IMR-90 (cell line): ENCODE measurements at regions not wholly inside any gene's neighbourhood (a gene's known extent, or its start where the extent isn't known, plus 50 kb on each side); places are given as distances from the start of the nearest gene placed in this dataset.
A peak's percentile ranks its signal among the peaks of the same experiment; 100 is the strongest.
"Not testable (repeated sequence)": the region's sequence is repeated elsewhere in the genome, so short reads cannot be mapped to it uniquely, and the experiment has no call there.

ENCODE experiments used
- ATAC-seq: fragments of 200-7000 bp; cut with Tn5 transposase; 2 replicates; pipeline ENCODE4 v1.9.1; 2020; ENCODE audit warnings: low read depth, mild to moderate bottlenecking, moderate library complexity
- BruUV-seq: library from RNA; stranded (reverse); fragments of 400-500 nt; replicated peaks from 2 replicates; lab custom pipeline; 2021; lab: Mats Ljungman, UMichigan
- CTCF ChIA-PET: fragments of 300-600 bp; formaldehyde crosslinking; extraction: SDS; loops from one replicate; lab custom pipeline; 2021; ENCODE audit warnings: antibody characterized with exemption; lab: Yijun Ruan, JAX
- POLR2A ChIA-PET: fragments of 300-600 bp; sonication (Branson Sonifier 250); formaldehyde crosslinking; loops from one replicate; lab custom pipeline; 2022; ENCODE audit warnings: antibody characterized with exemption; ENCODE audit not compliant: unreplicated experiment; lab: Charles Lee
- DNase-seq: peaks from one replicate; pipeline ENCODE4 v3.0.0; 2013
- H2AFZ ChIP-seq: replicated peaks from 2 replicates; pipeline ENCODE3; 2013; ENCODE audit warnings: low read length, mild to moderate bottlenecking; ENCODE audit not compliant: poor library complexity
- H2AK5ac ChIP-seq: 2 replicates; pipeline ENCODE4 v1.6.1; 2013; ENCODE audit warnings: low read depth, low read length, inconsistent platforms
- H2AK9ac ChIP-seq: replicated peaks from 2 replicates; pipeline ENCODE3; 2013; ENCODE audit warnings: mild to moderate bottlenecking, low read depth, low read length, moderate library complexity; ENCODE audit not compliant: poor library complexity
- H2BK120ac ChIP-seq: 2 replicates; pipeline ENCODE4 v1.6.1; 2013; ENCODE audit warnings: low read depth, low read length, inconsistent platforms
- H2BK15ac ChIP-seq: 3 replicates; pipeline ENCODE4 v1.6.1; 2013; ENCODE audit warnings: low read depth, low read length, inconsistent platforms
- H2BK20ac ChIP-seq: 2 replicates; pipeline ENCODE4 v1.6.1; 2013; ENCODE audit warnings: low read depth, mild to moderate bottlenecking, inconsistent platforms, low read length, moderate library complexity
- H2BK5ac ChIP-seq: 2 replicates; pipeline ENCODE4 v1.6.1; 2013; ENCODE audit warnings: mild to moderate bottlenecking, low read depth, low read length, inconsistent platforms; ENCODE audit not compliant: poor library complexity, severe bottlenecking
- H3K14ac ChIP-seq: replicated peaks from 2 replicates; pipeline ENCODE4 v1.6.1; 2013; ENCODE audit warnings: low read depth, low read length, inconsistent platforms
- H3K18ac ChIP-seq: 2 replicates; pipeline ENCODE4 v1.6.1; 2013; ENCODE audit warnings: low read depth, low read length, control low read depth
- H3K23ac ChIP-seq: 2 replicates; pipeline ENCODE4 v1.6.1; 2013; ENCODE audit warnings: low read depth, low read length, inconsistent platforms
- H3K27ac ChIP-seq: 2 replicates; pipeline ENCODE4 v1.5.1; 2013; ENCODE audit warnings: mild to moderate bottlenecking, control low read depth, low read length; ENCODE audit not compliant: insufficient read depth
- H3K27me3 ChIP-seq: 2 replicates; pipeline ENCODE4 v1.6.1; 2013; ENCODE audit warnings: low read length; ENCODE audit not compliant: control insufficient read depth, insufficient read depth
- H3K36me3 ChIP-seq: 2 replicates; pipeline ENCODE4 v1.6.1; 2013; ENCODE audit warnings: low read length, mixed read lengths; ENCODE audit not compliant: control insufficient read depth, insufficient read depth
- H3K4ac ChIP-seq: 2 replicates; pipeline ENCODE4 v1.6.1; 2013; ENCODE audit warnings: low read depth, low read length, inconsistent platforms
- H3K4me1 ChIP-seq: 2 replicates; pipeline ENCODE4 v1.6.1; 2013; ENCODE audit warnings: low read length, mixed read lengths; ENCODE audit not compliant: control insufficient read depth, insufficient read depth
- H3K4me2 ChIP-seq: 2 replicates; pipeline ENCODE4 v1.6.1; 2013; ENCODE audit warnings: low read depth, mild to moderate bottlenecking, control low read depth, low read length, moderate library complexity
- H3K4me3 ChIP-seq: 2 replicates; pipeline ENCODE4 v1.5.1; 2013; ENCODE audit warnings: low read depth, mild to moderate bottlenecking, control low read depth, low read length, moderate library complexity; ENCODE audit not compliant: insufficient read depth
- H3K56ac ChIP-seq: 2 replicates; pipeline ENCODE4 v1.6.1; 2013; ENCODE audit warnings: low read length, inconsistent platforms; ENCODE audit not compliant: insufficient read depth; ENCODE audit errors: extremely low read depth
- H3K79me1 ChIP-seq, 2 experiments: 2 replicates each; pipeline ENCODE4 v1.6.1; 2013; ENCODE audit warnings: low read length in 2 of 2, inconsistent platforms in 1 of 2, low read depth in 1 of 2
- H3K9ac ChIP-seq: 2 replicates; pipeline ENCODE4 v1.6.1; 2013; ENCODE audit warnings: low read depth, low read length, control low read depth
- H3K9me1 ChIP-seq: 2 replicates; pipeline ENCODE4 v1.6.1; 2013; ENCODE audit warnings: low read length, inconsistent platforms; ENCODE audit not compliant: insufficient read depth
- H3K9me3 ChIP-seq: 2 replicates; pipeline ENCODE4 v1.6.1; 2013; ENCODE audit warnings: low read length; ENCODE audit not compliant: control insufficient read depth, insufficient read depth
- H4K20me1 ChIP-seq: 2 replicates; pipeline ENCODE4 v1.6.1; 2013; ENCODE audit warnings: low read length, inconsistent platforms; ENCODE audit not compliant: insufficient read depth
- H4K5ac ChIP-seq: 2 replicates; pipeline ENCODE4 v1.6.1; 2013; ENCODE audit warnings: mild to moderate bottlenecking, low read depth, low read length, control low read depth
- H4K8ac ChIP-seq, 2 experiments: 2 replicates each; pipeline ENCODE4 v1.6.1; 2013; ENCODE audit warnings: low read depth in 2 of 2, low read length in 2 of 2, control low read depth in 1 of 2, inconsistent platforms in 1 of 2
- H4K91ac ChIP-seq: 2 replicates; pipeline ENCODE4 v1.6.1; 2013; ENCODE audit warnings: low read depth, low read length, inconsistent platforms; ENCODE audit not compliant: insufficient read depth
- whole genome bisulfite sequencing, 2 experiments: methylation state at CpG; one replicate each; pipeline versions ENCODE4 v1.1.5 to v1.1.7; 2013; ENCODE audit warnings: missing lambda C conversion rate in 2 of 2; ENCODE audit not compliant: insufficient read length in 1 of 2; ENCODE audit errors: extremely low coverage in 2 of 2; 5-methylcytosine and 5-hydroxymethylcytosine counted together
- dilution Hi-C: fragments of 300-500 bp; cut with HindIII; formaldehyde crosslinking; loops from one replicate; pipeline ENCODE4 v1.14.3; 2018; ENCODE audit warnings: low sequenced_read_pairs; ENCODE audit not compliant: unreplicated experiment
- in situ Hi-C: fragments of 300-500 bp; cut with MboI; formaldehyde crosslinking; loops from 3 replicates; pipeline ENCODE4 v1.14.3; 2019; ENCODE audit warnings: low sequenced_read_pairs, inconsistent platforms, mixed read lengths
- intact Hi-C: fragments of 100-400 bp; cut with micrococcal nuclease; formaldehyde crosslinking; loops from 2 replicates; pipeline ENCODE4 v1.10.0; 2022

GRCh38 chr21:8455279-8456128 is 2065.9 kb upstream of the TPTE start:
- H4K5ac ChIP-seq, H3K4me1 ChIP-seq, H3K4me2 ChIP-seq, H2BK120ac ChIP-seq, H3K18ac ChIP-seq, H3K4me3 ChIP-seq, H2AK5ac ChIP-seq, H4K20me1 ChIP-seq, H3K56ac ChIP-seq, DNase-seq, H3K27ac ChIP-seq, H3K9me1 ChIP-seq, H2BK5ac ChIP-seq, H3K36me3 ChIP-seq, dilution Hi-C loops, POLR2A ChIA-PET, H3K23ac ChIP-seq, H3K9me3 ChIP-seq, H2AFZ ChIP-seq, H2AK9ac ChIP-seq, H3K9ac ChIP-seq, in situ Hi-C loops, CTCF ChIA-PET, H2BK15ac ChIP-seq, H3K14ac ChIP-seq, H2BK20ac ChIP-seq, intact Hi-C loops, H3K27me3 ChIP-seq, H3K4ac ChIP-seq, H3K79me1 ChIP-seq, BruUV-seq, H4K8ac ChIP-seq, H4K91ac ChIP-seq: not testable (repeated sequence)
- no CpG with 5 or more reads among the region's 6 CpGs for WGBS, 2 experiments
- peak; percentile 75 for ATAC-seq

GRCh38 chr21:8464403-8465152 is 2056.8 kb upstream of the TPTE start:
- H3K56ac ChIP-seq, H3K4me2 ChIP-seq, H2BK120ac ChIP-seq, H3K23ac ChIP-seq, H4K5ac ChIP-seq, dilution Hi-C loops, DNase-seq, H3K14ac ChIP-seq, H2BK5ac ChIP-seq, H3K9me3 ChIP-seq, CTCF ChIA-PET, POLR2A ChIA-PET, H2AFZ ChIP-seq, BruUV-seq, H2AK9ac ChIP-seq, H4K91ac ChIP-seq, H3K27me3 ChIP-seq, H3K79me1 ChIP-seq, H2BK20ac ChIP-seq, H4K8ac ChIP-seq, H3K18ac ChIP-seq, H3K4me3 ChIP-seq, H3K27ac ChIP-seq, intact Hi-C loops, H2AK5ac ChIP-seq, H3K9ac ChIP-seq, H2BK15ac ChIP-seq, H3K4ac ChIP-seq, H3K9me1 ChIP-seq, H3K4me1 ChIP-seq, in situ Hi-C loops, H4K20me1 ChIP-seq, H3K36me3 ChIP-seq: not testable (repeated sequence)
- no CpG with 5 or more reads among the region's 3 CpGs for WGBS, 2 experiments
- ATAC-seq = peak; percentile 92
